SK-N-SH (cell line): ENCODE measurements at regions not wholly inside any gene's neighbourhood (a gene's known extent, or its start where the extent isn't known, plus 50 kb on each side); places are given as distances from the start of the nearest gene placed in this dataset.

Source experiments
- CTCF ChIA-PET: fragments of 300-600, 350-600 bp; formaldehyde crosslinking; extraction: SDS; loops from one replicate; lab custom pipeline; 2021; lab: Yijun Ruan, JAX
- POLR2A ChIA-PET: fragments of 350-600 bp; sonication (Branson Sonifier 250); formaldehyde crosslinking; extraction: SDS; loops from one replicate; lab custom pipeline; 2020; ENCODE audit warnings: antibody characterized with exemption, inconsistent platforms; lab: Yijun Ruan, JAX
- DNase-seq: peaks from one replicate; pipeline ENCODE4 v3.0.0; 2012
- H2AFZ ChIP-seq: fragments of 200-600 bp; sonication (generic); 2 replicates; pipeline ENCODE4 v1.8.1; 2016; ENCODE audit warnings: antibody characterized with exemption, mild to moderate bottlenecking, low read depth
- H3F3A ChIP-seq: fragments of 200-600 bp; sonication (generic); replicated peaks from 2 replicates; pipeline ENCODE3; 2016; ENCODE audit warnings: antibody characterized with exemption, mild to moderate bottlenecking; ENCODE audit not compliant: insufficient read depth
- H3K27ac ChIP-seq, 2 experiments: fragments of 200-500 bp in 1 of 2; fragments of 200-600 bp in 1 of 2; sonication (Bioruptor generic) in 1 of 2; sonication (generic), shearing (Covaris generic) in 1 of 2; 2 replicates each; pipeline versions ENCODE4 v1.5.1 to v1.6.1; 2014 to 2016; ENCODE audit warnings: low read depth in 2 of 2, inconsistent platforms in 1 of 2, low read length in 1 of 2, mild to moderate bottlenecking in 1 of 2, mixed read lengths in 1 of 2
- H3K27me3 ChIP-seq: fragments of 200-600 bp; sonication (generic), shearing (Covaris generic); 2 replicates; pipeline ENCODE4 v1.6.1; 2016; ENCODE audit warnings: mixed run types; ENCODE audit not compliant: insufficient read depth
- H3K36me3 ChIP-seq, 2 experiments: fragments of 200-500 bp in 1 of 2; fragments of 200-600 bp in 1 of 2; sonication (Bioruptor generic) in 1 of 2; sonication (generic) in 1 of 2; replicated peaks in 1 of 2; 2 replicates each; pipeline versions ENCODE3 to v1.5.1; 2014 to 2016; ENCODE audit warnings: low read length in 1 of 2, mild to moderate bottlenecking in 1 of 2; ENCODE audit not compliant: insufficient read depth in 2 of 2, control insufficient read depth in 1 of 2
- H3K4me1 ChIP-seq, 2 experiments: fragments of 200-500 bp in 1 of 2; fragments of 200-600 bp in 1 of 2; sonication (Bioruptor generic) in 1 of 2; sonication (generic), shearing (Covaris generic) in 1 of 2; 2 replicates each; pipeline versions ENCODE4 v1.5.1 to v1.6.1; 2014 to 2016; ENCODE audit warnings: low read depth in 1 of 2, low read length in 1 of 2, mixed run types in 1 of 2; ENCODE audit not compliant: insufficient read depth in 2 of 2, control insufficient read depth in 1 of 2
- H3K4me2 ChIP-seq: fragments of 200-600 bp; sonication (generic), shearing (Covaris generic); 2 replicates; pipeline ENCODE4 v1.6.1; 2017; ENCODE audit warnings: mixed run types
- H3K4me3 ChIP-seq, 2 experiments: fragments of 200-500 bp in 1 of 2; fragments of 200-600 bp in 1 of 2; sonication (Bioruptor generic) in 1 of 2; sonication (generic), shearing (Covaris generic) in 1 of 2; 2 replicates each; pipeline versions ENCODE4 v1.5.1 to v1.8.1; 2014 to 2016; ENCODE audit warnings: low read depth in 2 of 2, inconsistent platforms in 1 of 2, low read length in 1 of 2, mild to moderate bottlenecking in 1 of 2, mixed read lengths in 1 of 2, moderate library complexity in 1 of 2
- H3K79me2 ChIP-seq: fragments of 200-600 bp; sonication (generic); 2 replicates; pipeline ENCODE4 v1.8.1; 2017; ENCODE audit warnings: mild to moderate bottlenecking; ENCODE audit not compliant: insufficient read depth
- H3K9ac ChIP-seq: fragments of 200-600 bp; sonication (generic); 2 replicates; pipeline ENCODE4 v1.6.1; 2017; ENCODE audit warnings: mixed run types
- H3K9me2 ChIP-seq: fragments of 200-600 bp; sonication (generic); 2 replicates; pipeline ENCODE4 v1.6.1; 2017; ENCODE audit warnings: mixed run types
- H3K9me3 ChIP-seq: fragments of 200-600 bp; sonication (generic); 2 replicates; pipeline ENCODE4 v1.6.1; 2017; ENCODE audit warnings: mixed run types, mild to moderate bottlenecking, moderate library complexity
- H4K20me1 ChIP-seq: fragments of 200-600 bp; sonication (generic); 2 replicates; pipeline ENCODE4 v1.6.1; 2017; ENCODE audit warnings: mild to moderate bottlenecking, mixed run types; ENCODE audit not compliant: insufficient read depth
- CTCF ChIP-seq: fragments of 200-600 bp; sonication (generic); IDR thresholded peaks from 2 replicates; pipeline ENCODE4 v1.6.1; 2017; ENCODE audit warnings: antibody characterized with exemption, mild to moderate bottlenecking, moderate library complexity
- ELF1 ChIP-seq: IDR thresholded peaks from 2 replicates; pipeline ENCODE4 v1.4.0; 2012
- EP300 ChIP-seq, 2 experiments: IDR thresholded peaks; 2 replicates each; pipeline versions ENCODE4 v1.4.0 to v1.6.1; 2012; ENCODE audit warnings: borderline replicate concordance in 1 of 2, low read depth in 1 of 2, low read length in 1 of 2
- FOSL2 ChIP-seq: IDR thresholded peaks from 2 replicates; pipeline ENCODE4 v1.4.0; 2012; ENCODE audit warnings: low read depth, mild to moderate bottlenecking, moderate library complexity, borderline replicate concordance
- FOXJ3 ChIP-seq: sonication (generic); formaldehyde crosslinking; IDR thresholded peaks from 2 replicates; pipeline ENCODE4 v1.5.1; 2020; ENCODE audit warnings: mild to moderate bottlenecking, missing genetic modification reagents
- GABPA ChIP-seq: IDR thresholded peaks from 2 replicates; pipeline ENCODE4 v1.4.0; 2012; ENCODE audit warnings: low read depth, mild to moderate bottlenecking
- IRF3 ChIP-seq: fragments of 150-350 bp; IDR thresholded peaks from 2 replicates; pipeline ENCODE4 v1.6.1; 2016; ENCODE audit warnings: mild to moderate bottlenecking, low read depth, low read length
- MAX ChIP-seq: IDR thresholded peaks from 2 replicates; pipeline ENCODE4 v1.4.0; 2012; ENCODE audit warnings: low read depth
- NRF1 ChIP-seq: IDR thresholded peaks from 2 replicates; pipeline ENCODE4 v1.6.1; 2012; ENCODE audit warnings: low read depth, mild to moderate bottlenecking, low read length
- RAD21 ChIP-seq: IDR thresholded peaks from 2 replicates; pipeline ENCODE4 v1.6.1; 2012; ENCODE audit warnings: mild to moderate bottlenecking, low read length
- RCOR1 ChIP-seq: fragments of 150-350 bp; IDR thresholded peaks from 2 replicates; pipeline ENCODE4 v1.6.1; 2017; ENCODE audit warnings: antibody characterized with exemption, low read length
- REST ChIP-seq: IDR thresholded peaks from 2 replicates; pipeline ENCODE4 v1.6.1; 2012; ENCODE audit warnings: mild to moderate bottlenecking, low read depth, low read length, moderate library complexity
- RFX5 ChIP-seq: IDR thresholded peaks from 2 replicates; pipeline ENCODE4 v1.6.1; 2012; ENCODE audit warnings: mild to moderate bottlenecking, improper control_type of control experiment, low read length
- SIN3A ChIP-seq: IDR thresholded peaks from 2 replicates; pipeline ENCODE4 v1.6.1; 2012; ENCODE audit warnings: low read depth, mild to moderate bottlenecking, low read length, moderate library complexity, borderline replicate concordance
- SMC3 ChIP-seq: IDR thresholded peaks from 2 replicates; pipeline ENCODE4 v1.6.1; 2012; ENCODE audit warnings: low read depth, low read length, improper control_type of control experiment
- USF1 ChIP-seq: IDR thresholded peaks from 2 replicates; pipeline ENCODE4 v1.4.0; 2012; ENCODE audit warnings: low read depth, borderline replicate concordance
- USF2 ChIP-seq: fragments of 150-350 bp; IDR thresholded peaks from 2 replicates; pipeline ENCODE4 v1.6.1; 2017; ENCODE audit warnings: antibody characterized with exemption, low read length, low read depth, borderline replicate concordance
- YY1 ChIP-seq: IDR thresholded peaks from 2 replicates; pipeline ENCODE4 v1.4.0; 2012; ENCODE audit warnings: low read depth, mild to moderate bottlenecking
- ZBTB33 ChIP-seq: IDR thresholded peaks from 2 replicates; pipeline ENCODE4 v1.4.0; 2012; ENCODE audit warnings: low read depth, borderline replicate concordance
- WGBS: methylation state at CpG from one replicate; pipeline ENCODE4 v1.1.6; 2017; ENCODE audit warnings: low lambda C conversion rate; 5-methylcytosine and 5-hydroxymethylcytosine counted together

- Histone ChIP-seq H3K9me3 (no peaks in the 10 kb centered on the region), H3K9ac (no peak overlapping the region), H3F3A (no peaks in the 10 kb centered on the region), H3K27me3 (no peaks in the 10 kb centered on the region), H3K36me3 (no peaks in the 10 kb centered on the region), H3K4me2 (no peak overlapping the region), H3K4me3 (no peak overlapping the region), H4K20me1 (no peaks in the 10 kb centered on the region), H3K79me2 (no peaks in the 10 kb centered on the region), H3K9me2 (no peaks in the 10 kb centered on the region), H2AFZ (no peak overlapping the region), H3K27ac (no peak overlapping the region), H3K4me1 (no peaks in the 10 kb centered on the region)
- TF ChIP-seq RAD21 (no peak), MAX (no peak), FOXJ3 (CRISPR knock-in tag) (no peak), SIN3A (no peak), EP300 (IDR thresholded peaks at IDR 0.05; ENCODE audit: borderline replicate concordance in 1 of 2, low read depth in 1 of 2, low read length in 1 of 2) (no peak), REST (no peak), IRF3 (no peak), ZBTB33 (no peak), YY1 (no peak), USF1 (no peak), SMC3 (no peak), FOSL2 (no peak), ELF1 (no peak), GABPA (no peak), RFX5 (no peak), USF2 (no peak), RCOR1 (no peak), NRF1 (no peak), CTCF (no peak)
- 60% methylated on average over 16 of the region's 16 CpGs for WGBS
- CTCF ChIA-PET: no interaction called here
- DNase-seq: no peak
- POLR2A ChIA-PET: no interaction called here
These were observed 59.5 kb upstream of the GGTLC1 start for GRCh38 chr20:24048024-24048611.
